ENCODE measurements at regions not wholly inside any gene's neighbourhood (a gene's known extent, or its start where the extent isn't known, plus 50 kb on each side); places are given as distances from the start of the nearest gene placed in this dataset.
A peak's percentile ranks its signal among the peaks of the same experiment; 100 is the strongest.

DNA sequence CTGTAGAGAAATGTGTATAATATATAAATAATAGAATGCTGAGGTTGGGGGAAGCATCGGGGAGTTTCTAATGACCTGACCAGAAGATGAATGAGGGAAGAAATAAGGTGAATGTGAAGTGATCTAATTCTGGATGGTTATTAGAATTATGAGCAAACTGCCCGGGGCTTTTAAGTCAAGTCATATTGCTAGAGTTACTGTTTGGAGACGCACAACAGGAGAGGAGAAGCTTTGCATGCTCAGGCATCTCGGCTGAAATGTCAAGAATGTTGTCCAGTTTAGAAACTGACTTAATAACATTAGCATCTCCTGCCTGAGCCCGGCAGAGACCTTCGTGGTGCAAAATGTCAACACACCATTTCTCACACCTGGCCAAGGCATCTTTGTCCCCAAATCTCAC lies 119.1 kb downstream of the RRAGC start (continued):
- TF ChIP-seq ZNF212 (CRISPR knock-in tag; IDR thresholded peaks at IDR 0.05) = no peak

DNA sequence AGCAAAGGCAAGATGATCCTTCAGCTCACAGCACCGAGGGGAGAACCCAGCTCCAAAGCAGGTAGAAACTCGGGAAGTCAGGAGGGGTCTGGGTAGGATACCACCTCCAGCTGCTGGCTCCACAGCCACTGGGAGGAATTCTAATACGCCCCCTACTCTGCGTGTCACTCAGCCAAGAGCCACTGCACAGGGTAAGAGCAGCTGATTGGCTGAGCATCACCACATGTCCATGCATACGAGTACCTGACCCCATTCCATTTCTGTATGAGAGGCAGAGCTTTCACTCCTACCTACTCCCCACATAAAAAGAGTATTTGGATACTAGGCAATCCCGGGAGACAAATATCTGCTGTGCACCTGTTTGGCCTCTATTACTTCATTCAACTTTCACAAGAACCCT lies 121.4 kb downstream of the RRAGC start:
- ATAC-seq (peak; percentile 31; the same call in 2 of the 3 replicates), DNase-seq (ENCODE audit: extremely low read depth in 1 of 4, low spot score in 3 of 4) (no peak), FAIRE-seq (no peak)
- Histone ChIP-seq H3K79me2 (ENCODE audit: control insufficient read depth, insufficient read depth, low read length) (no peaks in the 10 kb centered on the region), H2AFZ (ENCODE audit: low read depth, low read length) (peak overlapping the region; percentile 2; the same call in 1 of the 2 replicates), H3K4me1 (replicated peaks in 1 of 2; ENCODE audit: control insufficient read depth in 2 of 2, insufficient read depth in 2 of 2, low read length in 2 of 2) (peaks cover 7 to 15% of the 10 kb centered on the region in 2 experiments; a peak in 4 of 5 replicates), H3K4me3 (no peak overlapping the region), H3K27ac (ENCODE audit: extremely low read depth, low read depth, low read length) (no peak overlapping the region), H3K4me2 (ENCODE audit: insufficient read depth, low read length) (no peak overlapping the region), H3K9me1 (ENCODE audit: control insufficient read depth, insufficient read depth, low read length) (no peaks in the 10 kb centered on the region), H3K36me3 (ENCODE audit: control insufficient read depth, insufficient read depth, low read length) (no peaks in the 10 kb centered on the region), H3K9ac (ENCODE audit: insufficient read depth in 1 of 2, low read depth in 2 of 2, low read length in 2 of 2) (peak overlapping the region in 1 of 2 experiments; percentile 8; a peak in 1 of 4 replicates), H3K9me3 (replicated peaks; ENCODE audit: control insufficient read depth, insufficient read depth, low read depth, low read length) (no peaks in the 10 kb centered on the region), H3K27me3 (ENCODE audit: control insufficient read depth in 2 of 2, insufficient read depth in 2 of 2, low read length in 2 of 2) (peaks cover 0 to 2% of the 10 kb centered on the region in 2 experiments; a peak in 1 of 5 replicates), H4K20me1 (replicated peaks; ENCODE audit: control insufficient read depth, insufficient read depth, low read length) (no peaks in the 10 kb centered on the region)
- POLR2A ChIA-PET = interaction anchor here (1.3 to 1.7 kb wide), 2 partner anchors 14 to 28 kb away, joined by 4 read pairs; no protein-coding TSS in a partner anchor
- CTCF ChIA-PET (ENCODE audit: low intra/inter-chr PET ratio) = no interaction called here
- in situ Hi-C loops (cut with MboI) (no loop called here), intact Hi-C loops (cut with micrococcal nuclease) (no loop called here)
- TF ChIP-seq, protein P1, sequence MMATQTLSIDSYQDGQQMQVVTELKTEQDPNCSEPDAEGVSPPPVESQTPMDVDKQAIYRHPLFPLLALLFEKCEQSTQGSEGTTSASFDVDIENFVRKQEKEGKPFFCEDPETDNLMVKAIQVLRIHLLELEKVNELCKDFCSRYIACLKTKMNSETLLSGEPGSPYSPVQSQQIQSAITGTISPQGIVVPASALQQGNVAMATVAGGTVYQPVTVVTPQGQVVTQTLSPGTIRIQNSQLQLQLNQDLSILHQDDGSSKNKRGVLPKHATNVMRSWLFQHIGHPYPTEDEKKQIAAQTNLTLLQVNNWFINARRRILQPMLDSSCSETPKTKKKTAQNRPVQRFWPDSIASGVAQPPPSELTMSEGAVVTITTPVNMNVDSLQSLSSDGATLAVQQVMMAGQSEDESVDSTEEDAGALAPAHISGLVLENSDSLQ (IDR thresholded peaks at IDR 0.05) = peak; percentile 35; the same call in 1 of the 2 replicates
- TF ChIP-seq, protein P2, sequence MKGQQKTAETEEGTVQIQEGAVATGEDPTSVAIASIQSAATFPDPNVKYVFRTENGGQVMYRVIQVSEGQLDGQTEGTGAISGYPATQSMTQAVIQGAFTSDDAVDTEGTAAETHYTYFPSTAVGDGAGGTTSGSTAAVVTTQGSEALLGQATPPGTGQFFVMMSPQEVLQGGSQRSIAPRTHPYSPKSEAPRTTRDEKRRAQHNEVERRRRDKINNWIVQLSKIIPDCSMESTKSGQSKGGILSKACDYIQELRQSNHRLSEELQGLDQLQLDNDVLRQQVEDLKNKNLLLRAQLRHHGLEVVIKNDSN (CRISPR knock-in tag; IDR thresholded peaks at IDR 0.05) = peak; percentile 55
- TF ChIP-seq ZSCAN32 (CRISPR knock-in tag; IDR thresholded peaks at IDR 0.05) = no peak
- TF ChIP-seq, protein P3, sequence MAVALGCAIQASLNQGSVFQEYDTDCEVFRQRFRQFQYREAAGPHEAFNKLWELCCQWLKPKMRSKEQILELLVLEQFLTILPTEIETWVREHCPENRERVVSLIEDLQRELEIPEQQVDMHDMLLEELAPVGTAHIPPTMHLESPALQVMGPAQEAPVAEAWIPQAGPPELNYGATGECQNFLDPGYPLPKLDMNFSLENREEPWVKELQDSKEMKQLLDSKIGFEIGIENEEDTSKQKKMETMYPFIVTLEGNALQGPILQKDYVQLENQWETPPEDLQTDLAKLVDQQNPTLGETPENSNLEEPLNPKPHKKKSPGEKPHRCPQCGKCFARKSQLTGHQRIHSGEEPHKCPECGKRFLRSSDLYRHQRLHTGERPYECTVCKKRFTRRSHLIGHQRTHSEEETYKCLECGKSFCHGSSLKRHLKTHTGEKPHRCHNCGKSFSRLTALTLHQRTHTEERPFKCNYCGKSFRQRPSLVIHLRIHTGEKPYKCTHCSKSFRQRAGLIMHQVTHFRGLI (CRISPR knock-in tag; IDR thresholded peaks at IDR 0.05) = no peak
- TF ChIP-seq, protein P4, sequence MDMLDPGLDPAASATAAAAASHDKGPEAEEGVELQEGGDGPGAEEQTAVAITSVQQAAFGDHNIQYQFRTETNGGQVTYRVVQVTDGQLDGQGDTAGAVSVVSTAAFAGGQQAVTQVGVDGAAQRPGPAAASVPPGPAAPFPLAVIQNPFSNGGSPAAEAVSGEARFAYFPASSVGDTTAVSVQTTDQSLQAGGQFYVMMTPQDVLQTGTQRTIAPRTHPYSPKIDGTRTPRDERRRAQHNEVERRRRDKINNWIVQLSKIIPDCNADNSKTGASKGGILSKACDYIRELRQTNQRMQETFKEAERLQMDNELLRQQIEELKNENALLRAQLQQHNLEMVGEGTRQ (CRISPR knock-in tag; IDR thresholded peaks at IDR 0.05) = peak; percentile 49; the same call in 1 of the 2 replicates
- 20% methylated on average over 6 of the region's 6 CpGs for WGBS (ENCODE audit: insufficient coverage, low coverage, missing lambda C conversion rate)
- BruUV-seq (replicated peaks) = no TSS peak

All from K562 (cell line).